Neural cell (in vitro differentiated cells): ENCODE measurements at regions not wholly inside any gene's neighbourhood (a gene's known extent, or its start where the extent isn't known, plus 50 kb on each side); places are given as distances from the start of the nearest gene placed in this dataset.

Experiments
- EZH2 ChIP-seq: fragments of 200-600, 300-800 bp; shearing (Covaris generic), sonication (generic); IDR thresholded peaks from 2 replicates; pipeline ENCODE4 v1.6.1; 2014; ENCODE audit warnings: antibody characterized with exemption, low read length, borderline replicate concordance, mild to moderate bottlenecking; ENCODE audit not compliant: insufficient read depth, poor library complexity, severe bottlenecking
- POLR2AphosphoS5 ChIP-seq: IDR thresholded peaks from 2 replicates; pipeline ENCODE4 v1.6.1; 2012
- TF ChIP-seq, protein P1 (sequence below): fragments of 450-650 bp; IDR thresholded peaks from 2 replicates; pipeline ENCODE4 v1.5.1; 2014; ENCODE audit warnings: antibody characterized with exemption, mild to moderate bottlenecking, moderate library complexity; ENCODE audit not compliant: poor library complexity, severe bottlenecking

DNA sequence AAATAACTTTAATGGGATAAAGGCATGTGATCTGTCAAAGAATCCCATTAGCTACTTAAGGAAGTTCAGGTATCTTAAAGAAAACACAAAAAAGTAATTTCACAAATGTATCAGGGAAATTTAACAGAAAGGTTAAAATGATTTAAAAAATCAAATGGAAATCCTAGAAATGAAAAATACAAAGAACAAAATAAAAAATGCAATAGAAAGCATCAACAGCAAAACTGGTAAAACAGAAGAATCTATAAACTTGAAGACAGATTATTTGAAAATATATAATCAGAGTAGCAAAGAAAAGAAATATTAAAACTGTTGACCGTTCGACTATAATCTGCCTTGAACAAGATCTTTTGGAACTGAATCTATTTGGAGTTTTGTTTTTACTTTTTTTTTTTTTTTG lies 279.4 kb upstream of the SYT1 start:
- TF ChIP-seq, protein P1, sequence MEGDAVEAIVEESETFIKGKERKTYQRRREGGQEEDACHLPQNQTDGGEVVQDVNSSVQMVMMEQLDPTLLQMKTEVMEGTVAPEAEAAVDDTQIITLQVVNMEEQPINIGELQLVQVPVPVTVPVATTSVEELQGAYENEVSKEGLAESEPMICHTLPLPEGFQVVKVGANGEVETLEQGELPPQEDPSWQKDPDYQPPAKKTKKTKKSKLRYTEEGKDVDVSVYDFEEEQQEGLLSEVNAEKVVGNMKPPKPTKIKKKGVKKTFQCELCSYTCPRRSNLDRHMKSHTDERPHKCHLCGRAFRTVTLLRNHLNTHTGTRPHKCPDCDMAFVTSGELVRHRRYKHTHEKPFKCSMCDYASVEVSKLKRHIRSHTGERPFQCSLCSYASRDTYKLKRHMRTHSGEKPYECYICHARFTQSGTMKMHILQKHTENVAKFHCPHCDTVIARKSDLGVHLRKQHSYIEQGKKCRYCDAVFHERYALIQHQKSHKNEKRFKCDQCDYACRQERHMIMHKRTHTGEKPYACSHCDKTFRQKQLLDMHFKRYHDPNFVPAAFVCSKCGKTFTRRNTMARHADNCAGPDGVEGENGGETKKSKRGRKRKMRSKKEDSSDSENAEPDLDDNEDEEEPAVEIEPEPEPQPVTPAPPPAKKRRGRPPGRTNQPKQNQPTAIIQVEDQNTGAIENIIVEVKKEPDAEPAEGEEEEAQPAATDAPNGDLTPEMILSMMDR: no peak
- TF ChIP-seq EZH2 (no peak), POLR2AphosphoS5 (no peak)
